ENCODE measurements at regions not wholly inside any gene's neighbourhood (a gene's known extent, or its start where the extent isn't known, plus 50 kb on each side); places are given as distances from the start of the nearest gene placed in this dataset.

DNA sequence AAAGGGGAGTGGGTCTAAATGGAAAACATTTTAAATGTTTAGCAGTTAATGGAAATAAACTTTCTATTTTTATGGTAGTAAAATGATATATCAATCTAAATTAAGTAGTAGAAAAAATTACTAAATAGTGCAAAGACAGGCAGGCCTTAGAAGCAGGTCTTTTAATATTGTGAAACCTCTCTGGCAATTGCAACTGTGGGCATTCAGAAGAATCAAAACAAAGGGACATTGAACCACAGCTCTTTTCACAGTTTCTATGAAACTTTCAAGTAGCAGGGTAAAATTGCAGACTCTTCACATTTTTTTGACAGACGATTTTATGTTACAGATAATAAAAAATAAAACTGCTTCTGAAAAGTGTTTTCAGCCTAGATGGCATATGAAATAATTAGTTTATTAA, 533.7 kb downstream of the BCKDHB start:
- TF ChIP-seq, protein P1, sequence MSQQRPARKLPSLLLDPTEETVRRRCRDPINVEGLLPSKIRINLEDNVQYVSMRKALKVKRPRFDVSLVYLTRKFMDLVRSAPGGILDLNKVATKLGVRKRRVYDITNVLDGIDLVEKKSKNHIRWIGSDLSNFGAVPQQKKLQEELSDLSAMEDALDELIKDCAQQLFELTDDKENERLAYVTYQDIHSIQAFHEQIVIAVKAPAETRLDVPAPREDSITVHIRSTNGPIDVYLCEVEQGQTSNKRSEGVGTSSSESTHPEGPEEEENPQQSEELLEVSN (IDR thresholded peaks at IDR 0.05) = no peak
- TF ChIP-seq RAD21 (IDR thresholded peaks at IDR 0.05 in 1 of 2, conservative IDR thresholded peaks at IDR 0.05 in 1 of 2; ENCODE audit: low read depth in 2 of 2, low read length in 2 of 2) = no peak

All from H1 (cell line).